ENCODE measurements at regions not wholly inside any gene's neighbourhood (a gene's known extent, or its start where the extent isn't known, plus 50 kb on each side); places are given as distances from the start of the nearest gene placed in this dataset.

GRCh38 chr11:104338186-104338585, 174.2 kb upstream of the PDGFD start:
- Histone ChIP-seq H3K27ac (no peak overlapping the region), H3K27me3 (no peaks in the 10 kb centered on the region), H3K9me3 (no peaks in the 10 kb centered on the region), H3K36me3 (no peaks in the 10 kb centered on the region), H3K4me3 (no peak overlapping the region), H3K4me1 (no peaks in the 10 kb centered on the region)
- DNase-seq (ENCODE audit: extremely low spot score in 2 of 2) = no peak
- intact Hi-C loops (cut with DNase I) = no loop called here
- TF ChIP-seq POLR2AphosphoS5 (IDR thresholded peaks at IDR 0.05; ENCODE audit: insufficient read depth in 1 of 2, low read depth in 1 of 2) (no peak), POLR2A (IDR thresholded peaks at IDR 0.05) (no peak)
- TF ChIP-seq, protein P1, sequence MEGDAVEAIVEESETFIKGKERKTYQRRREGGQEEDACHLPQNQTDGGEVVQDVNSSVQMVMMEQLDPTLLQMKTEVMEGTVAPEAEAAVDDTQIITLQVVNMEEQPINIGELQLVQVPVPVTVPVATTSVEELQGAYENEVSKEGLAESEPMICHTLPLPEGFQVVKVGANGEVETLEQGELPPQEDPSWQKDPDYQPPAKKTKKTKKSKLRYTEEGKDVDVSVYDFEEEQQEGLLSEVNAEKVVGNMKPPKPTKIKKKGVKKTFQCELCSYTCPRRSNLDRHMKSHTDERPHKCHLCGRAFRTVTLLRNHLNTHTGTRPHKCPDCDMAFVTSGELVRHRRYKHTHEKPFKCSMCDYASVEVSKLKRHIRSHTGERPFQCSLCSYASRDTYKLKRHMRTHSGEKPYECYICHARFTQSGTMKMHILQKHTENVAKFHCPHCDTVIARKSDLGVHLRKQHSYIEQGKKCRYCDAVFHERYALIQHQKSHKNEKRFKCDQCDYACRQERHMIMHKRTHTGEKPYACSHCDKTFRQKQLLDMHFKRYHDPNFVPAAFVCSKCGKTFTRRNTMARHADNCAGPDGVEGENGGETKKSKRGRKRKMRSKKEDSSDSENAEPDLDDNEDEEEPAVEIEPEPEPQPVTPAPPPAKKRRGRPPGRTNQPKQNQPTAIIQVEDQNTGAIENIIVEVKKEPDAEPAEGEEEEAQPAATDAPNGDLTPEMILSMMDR (IDR thresholded peaks at IDR 0.05) = no peak

GRCh38 chr11:104337273-104337672, 173.3 kb upstream of the PDGFD start:
- Histone ChIP-seq H3K27me3 (no peaks in the 10 kb centered on the region), H3K36me3 (no peaks in the 10 kb centered on the region), H3K4me3 (no peak overlapping the region), H3K4me1 (no peaks in the 10 kb centered on the region), H3K9me3 (no peaks in the 10 kb centered on the region), H3K27ac (no peak overlapping the region)
- no peak for DNase-seq (ENCODE audit: extremely low spot score in 2 of 2)
- intact Hi-C loops (cut with DNase I) = no loop called here
- TF ChIP-seq, protein P1 (IDR thresholded peaks at IDR 0.05) = no peak
- no peak for TF ChIP-seq POLR2AphosphoS5 (IDR thresholded peaks at IDR 0.05; ENCODE audit: insufficient read depth in 1 of 2, low read depth in 1 of 2)
- TF ChIP-seq POLR2A (IDR thresholded peaks at IDR 0.05) = no peak

- Histone ChIP-seq H3K4me1 (no peaks in the 10 kb centered on the region), H3K9me3 (no peaks in the 10 kb centered on the region), H3K4me3 (no peak overlapping the region), H3K27me3 (no peaks in the 10 kb centered on the region), H3K27ac (no peak overlapping the region), H3K36me3 (no peaks in the 10 kb centered on the region)
- TF ChIP-seq POLR2A (IDR thresholded peaks at IDR 0.05) (no peak), POLR2AphosphoS5 (IDR thresholded peaks at IDR 0.05; ENCODE audit: insufficient read depth in 1 of 2, low read depth in 1 of 2) (no peak)
- TF ChIP-seq, protein P1 (IDR thresholded peaks at IDR 0.05) = no peak
- intact Hi-C loops (cut with DNase I) = no loop called here
- DNase-seq (ENCODE audit: extremely low spot score in 2 of 2) = no peak
Measured at GRCh38 chr11:104333977-104334376, 170.0 kb upstream of the PDGFD start.

- TF ChIP-seq POLR2A (IDR thresholded peaks at IDR 0.05) = no peak
- no peak for TF ChIP-seq POLR2AphosphoS5 (IDR thresholded peaks at IDR 0.05; ENCODE audit: insufficient read depth in 1 of 2, low read depth in 1 of 2)
- TF ChIP-seq, protein P1 (IDR thresholded peaks at IDR 0.05) = no peak
- intact Hi-C loops (cut with DNase I) = no loop called here
- no peak overlapping the region for H3K4me3 ChIP-seq
Measured at GRCh38 chr11:104332110-104332509, 168.2 kb upstream of the PDGFD start.

GRCh38 chr11:104329078-104329665, 165.2 kb upstream of the PDGFD start:
- no peaks in the 10 kb centered on the region for H3K9me3 ChIP-seq
- H3K27ac ChIP-seq = no peak overlapping the region
- intact Hi-C loops (cut with DNase I) = no loop called here
- H3K4me3 ChIP-seq = no peak overlapping the region
- no peak for DNase-seq (ENCODE audit: extremely low spot score in 2 of 2)
- no peaks in the 10 kb centered on the region for H3K27me3 ChIP-seq
- no peaks in the 10 kb centered on the region for H3K36me3 ChIP-seq
- no peaks in the 10 kb centered on the region for H3K4me1 ChIP-seq
- no peak for TF ChIP-seq POLR2A (IDR thresholded peaks at IDR 0.05)
- TF ChIP-seq POLR2AphosphoS5 (IDR thresholded peaks at IDR 0.05; ENCODE audit: insufficient read depth in 1 of 2, low read depth in 1 of 2) = no peak
- TF ChIP-seq, protein P1 (IDR thresholded peaks at IDR 0.05) = no peak

More at GRCh38 chr11:104332110-104332509, 168.2 kb upstream of the PDGFD start:
- DNase-seq (ENCODE audit: extremely low spot score in 2 of 2) = no peak
- Histone ChIP-seq H3K36me3 (no peaks in the 10 kb centered on the region), H3K27ac (no peak overlapping the region), H3K27me3 (no peaks in the 10 kb centered on the region), H3K9me3 (no peaks in the 10 kb centered on the region), H3K4me1 (no peaks in the 10 kb centered on the region)
